Adrenal gland (tissue), 5 donors: ENCODE measurements at regions not wholly inside any gene's neighbourhood (a gene's known extent, or its start where the extent isn't known, plus 50 kb on each side); places are given as distances from the start of the nearest gene placed in this dataset.

Experiments
- POLR2A ChIP-seq, 2 donors: fragments of 450-650 bp; IDR thresholded peaks; one replicate each; pipeline ENCODE4 v1.6.1; 2017; ENCODE audit warnings: antibody characterized with exemption in 2 of 2, mild to moderate bottlenecking in 2 of 2, moderate library complexity in 1 of 2
- TF ChIP-seq, protein P1 (sequence below), 6 experiments: fragments of 450-650 bp in 4 of 6; fragments of 200-600 bp in 2 of 6; sonication (generic) in 1 of 6; IDR thresholded peaks; 1 replicate in 5 of 6; 2 replicates in 1 of 6; pipeline versions ENCODE4 v1.5.1 to v1.8.0; 2016 to 2021; ENCODE audit warnings: antibody characterized with exemption in 6 of 6, mild to moderate bottlenecking in 2 of 6, moderate library complexity in 1 of 6
- donor health status: DM: no; HTN: no; CAD: no.

DNA sequence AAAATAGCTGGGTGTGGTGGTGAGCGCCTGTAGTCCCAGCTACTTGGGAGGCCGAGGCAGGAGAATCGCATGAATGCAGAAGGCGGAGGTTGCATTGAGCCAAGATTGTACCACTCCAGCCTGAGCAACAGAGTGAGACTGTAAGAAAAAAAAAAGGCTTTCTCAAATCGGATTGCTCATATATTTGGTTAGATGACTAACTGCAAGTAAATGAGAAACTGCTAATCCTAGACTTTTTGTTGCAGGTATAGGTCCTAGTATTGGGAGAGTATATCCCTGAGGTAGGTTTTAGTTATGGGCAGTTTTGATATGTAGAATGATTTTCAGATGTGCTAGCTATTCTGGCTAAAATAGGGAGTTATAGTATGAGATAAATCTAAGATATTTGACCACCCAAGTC, 944.8 kb downstream of the DNAH5 start:
- TF ChIP-seq, protein P1, sequence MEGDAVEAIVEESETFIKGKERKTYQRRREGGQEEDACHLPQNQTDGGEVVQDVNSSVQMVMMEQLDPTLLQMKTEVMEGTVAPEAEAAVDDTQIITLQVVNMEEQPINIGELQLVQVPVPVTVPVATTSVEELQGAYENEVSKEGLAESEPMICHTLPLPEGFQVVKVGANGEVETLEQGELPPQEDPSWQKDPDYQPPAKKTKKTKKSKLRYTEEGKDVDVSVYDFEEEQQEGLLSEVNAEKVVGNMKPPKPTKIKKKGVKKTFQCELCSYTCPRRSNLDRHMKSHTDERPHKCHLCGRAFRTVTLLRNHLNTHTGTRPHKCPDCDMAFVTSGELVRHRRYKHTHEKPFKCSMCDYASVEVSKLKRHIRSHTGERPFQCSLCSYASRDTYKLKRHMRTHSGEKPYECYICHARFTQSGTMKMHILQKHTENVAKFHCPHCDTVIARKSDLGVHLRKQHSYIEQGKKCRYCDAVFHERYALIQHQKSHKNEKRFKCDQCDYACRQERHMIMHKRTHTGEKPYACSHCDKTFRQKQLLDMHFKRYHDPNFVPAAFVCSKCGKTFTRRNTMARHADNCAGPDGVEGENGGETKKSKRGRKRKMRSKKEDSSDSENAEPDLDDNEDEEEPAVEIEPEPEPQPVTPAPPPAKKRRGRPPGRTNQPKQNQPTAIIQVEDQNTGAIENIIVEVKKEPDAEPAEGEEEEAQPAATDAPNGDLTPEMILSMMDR (IDR thresholded peaks at IDR 0.05), result no peak
- no peak for TF ChIP-seq POLR2A (IDR thresholded peaks at IDR 0.05)
